ENCODE measurements at regions not wholly inside any gene's neighbourhood (a gene's known extent, or its start where the extent isn't known, plus 50 kb on each side); places are given as distances from the start of the nearest gene placed in this dataset.

GRCh38 chr7:112891698-112892097 is 101.5 kb upstream of the TMEM168 start:
- DNase-seq = no peak
- peak; percentile 67 for ATAC-seq
- intact Hi-C loops (cut with micrococcal nuclease) = loop anchor here (10.0 kb wide), 1 partner anchor 317 kb away; no protein-coding TSS in a partner anchor

DNA sequence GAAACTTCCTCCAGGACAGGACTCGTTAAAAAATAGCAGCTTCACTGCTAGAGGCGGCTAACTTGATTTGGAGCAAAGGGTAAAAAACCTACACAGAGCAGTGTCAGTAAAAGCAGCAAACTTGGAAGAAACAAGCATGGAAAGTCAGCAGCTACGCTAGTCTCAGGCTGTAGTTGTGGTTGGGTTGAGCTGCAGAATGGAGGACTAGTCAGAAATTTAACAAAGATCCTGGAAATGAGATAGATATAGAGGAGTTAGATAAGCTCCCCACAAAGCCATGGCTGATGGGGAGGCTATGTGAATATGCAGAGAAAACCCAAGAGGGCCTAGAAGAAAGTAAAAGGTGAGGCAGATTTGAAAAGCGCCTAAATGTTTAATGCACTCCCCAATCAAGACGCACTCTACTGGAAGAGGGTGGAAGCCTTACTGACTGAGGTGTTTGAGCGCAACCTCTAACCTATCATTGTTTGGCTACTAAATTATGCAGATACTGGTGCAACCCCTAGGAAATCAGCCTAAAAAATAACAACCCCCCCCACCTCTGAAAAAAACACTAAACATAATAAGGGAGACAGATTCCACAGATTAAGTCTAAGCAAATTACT is 99.7 kb upstream of the TMEM168 start:
- intact Hi-C loops (cut with micrococcal nuclease) = loop anchor here (10.0 kb wide), 1 partner anchor 315 kb away; no protein-coding TSS in a partner anchor
- DNase-seq = no peak
- ATAC-seq = no peak

- intact Hi-C loops (cut with micrococcal nuclease) = no loop called here
- DNase-seq (no peak), ATAC-seq (peak; percentile 66)
Observed at GRCh38 chr7:112889268-112889667, 99.1 kb upstream of the TMEM168 start.

- DNase-seq = no peak
- no peak for ATAC-seq
- intact Hi-C loops (cut with micrococcal nuclease) = no loop called here
Observed at GRCh38 chr7:112888781-112889180, 98.6 kb upstream of the TMEM168 start.

DNA sequence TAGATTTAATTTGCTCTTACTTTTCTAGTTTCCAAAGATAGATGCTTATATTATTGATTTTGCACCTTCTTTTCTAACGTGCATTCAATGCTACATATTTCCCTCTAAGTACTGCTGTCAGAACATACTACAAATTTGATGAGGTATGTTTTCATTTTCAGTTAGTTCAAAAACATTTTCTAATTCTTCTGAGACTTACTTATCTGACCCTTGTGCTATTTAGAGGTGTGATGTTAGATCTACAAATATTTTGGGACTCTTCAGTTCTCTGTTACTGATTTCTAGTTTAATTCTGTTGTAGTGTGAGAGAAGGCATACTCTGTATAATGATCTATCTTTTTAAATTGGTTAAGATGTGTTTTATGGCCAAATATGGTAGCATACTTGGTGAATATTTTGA is 97.8 kb upstream of the TMEM168 start:
- ATAC-seq (no peak), DNase-seq (no peak)
- intact Hi-C loops (cut with micrococcal nuclease) = no loop called here

DNA sequence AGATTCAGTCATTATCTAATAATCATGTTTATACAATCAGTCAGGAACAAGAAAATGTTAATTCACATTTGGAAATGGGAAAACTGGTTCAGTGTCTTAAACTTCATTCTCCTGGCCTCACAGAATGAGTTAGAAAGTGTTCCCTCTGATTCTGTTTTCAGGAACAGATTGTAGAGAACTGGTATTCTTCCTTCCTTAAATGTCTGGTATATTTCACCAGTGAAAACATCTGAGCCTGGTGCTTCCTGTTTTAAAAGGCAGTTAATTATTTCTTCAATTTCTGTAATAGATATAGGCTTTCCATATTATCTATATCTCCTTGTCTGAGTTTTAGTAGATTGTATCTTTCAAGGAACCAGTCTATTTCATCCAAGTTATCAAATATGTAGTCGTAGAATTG is 97.1 kb upstream of the TMEM168 start:
- no peak for DNase-seq
- ATAC-seq = no peak
- intact Hi-C loops (cut with micrococcal nuclease) = no loop called here

DNA sequence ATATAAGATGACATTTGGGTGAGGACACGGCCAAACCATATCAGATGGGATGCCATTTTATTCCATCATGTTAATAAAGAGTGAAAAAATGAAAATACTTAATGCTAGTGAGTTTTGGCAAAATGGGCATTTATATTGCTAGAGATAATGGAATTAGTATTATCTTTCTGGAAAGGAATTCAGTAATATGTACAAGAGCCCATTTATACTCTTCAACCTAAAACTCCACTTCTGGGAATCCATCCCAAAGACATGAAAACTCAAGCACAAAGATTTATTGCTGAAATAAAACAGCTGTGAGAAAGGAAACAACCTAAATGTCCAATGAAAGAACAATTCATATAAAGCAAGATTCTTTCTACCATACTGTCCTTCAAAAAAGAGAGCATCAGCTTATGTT is 96.0 kb upstream of the TMEM168 start:
- intact Hi-C loops (cut with micrococcal nuclease) = no loop called here
- ATAC-seq (no peak), DNase-seq (no peak)

DNA sequence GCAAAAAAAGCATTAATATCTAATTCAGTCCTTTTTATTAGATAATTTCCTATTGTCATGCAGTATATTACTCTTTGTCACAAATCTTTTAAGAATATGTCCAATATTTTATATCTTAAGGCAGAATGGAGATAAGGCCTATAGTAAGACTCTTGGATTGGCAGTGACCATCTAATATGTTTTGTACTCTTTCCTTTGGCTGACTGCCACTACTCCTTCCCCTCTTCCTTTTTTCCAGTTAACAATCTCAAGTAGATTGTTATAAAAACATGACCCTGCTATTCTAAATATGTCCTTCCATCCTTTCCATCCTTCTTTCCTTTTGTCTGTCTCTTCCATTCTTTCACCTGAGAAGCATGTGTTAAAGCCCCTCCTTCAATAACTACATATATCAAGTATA is 92.8 kb upstream of the TMEM168 start:
- peak; percentile 21 for ATAC-seq

DNA sequence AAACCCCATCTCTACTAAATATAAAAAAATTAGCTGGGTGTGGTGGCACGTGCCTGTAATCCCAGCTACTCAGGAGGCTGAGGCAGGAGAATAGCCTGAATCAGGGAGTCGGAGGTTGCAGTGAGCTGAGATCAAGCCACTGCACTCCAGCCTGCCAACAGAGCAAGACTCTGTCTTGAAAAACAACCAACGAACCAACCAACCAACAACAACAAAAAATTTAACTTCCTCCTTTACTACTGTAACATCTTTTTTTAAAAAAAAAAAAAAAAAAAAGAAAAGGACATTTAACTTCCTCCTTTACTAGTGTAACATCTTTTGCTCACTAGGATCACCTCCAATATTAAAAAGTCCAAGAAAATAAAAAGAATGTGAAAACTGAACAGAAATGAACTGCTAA is 92.3 kb upstream of the TMEM168 start:
- intact Hi-C loops (cut with micrococcal nuclease) = no loop called here
- DNase-seq (no peak), ATAC-seq (peak; percentile 19)

More for the DNA sequence above, 92.8 kb upstream of the TMEM168 start:
- intact Hi-C loops (cut with micrococcal nuclease) = no loop called here
- DNase-seq = no peak

DNA sequence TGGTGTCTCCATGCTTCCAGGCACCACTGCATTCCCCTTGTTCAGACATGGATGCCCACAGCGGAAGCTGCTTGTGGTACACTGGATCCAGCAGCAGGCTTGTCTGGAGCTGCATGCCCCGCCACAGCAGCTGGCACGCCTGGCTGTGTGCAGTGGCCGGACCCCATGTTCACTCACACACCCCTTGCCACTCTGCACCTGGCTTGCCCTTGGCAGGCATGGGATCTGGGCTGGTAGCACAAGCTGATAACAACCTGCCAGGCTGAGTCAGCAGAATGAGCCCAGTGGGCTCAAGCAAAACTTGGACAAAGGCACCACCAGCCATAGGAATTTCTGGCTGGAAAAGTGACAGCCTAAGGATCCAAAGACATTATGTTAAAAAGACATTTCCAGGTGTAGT is 91.8 kb upstream of the TMEM168 start:
- DNase-seq (peak; percentile 66), ATAC-seq (peak; percentile 88)
- intact Hi-C loops (cut with micrococcal nuclease) = no loop called here

- no peak for DNase-seq
- ATAC-seq = peak; percentile 21
- intact Hi-C loops (cut with micrococcal nuclease) = no loop called here
Observed at GRCh38 chr7:112880818-112881418, 90.7 kb upstream of the TMEM168 start.

DNA sequence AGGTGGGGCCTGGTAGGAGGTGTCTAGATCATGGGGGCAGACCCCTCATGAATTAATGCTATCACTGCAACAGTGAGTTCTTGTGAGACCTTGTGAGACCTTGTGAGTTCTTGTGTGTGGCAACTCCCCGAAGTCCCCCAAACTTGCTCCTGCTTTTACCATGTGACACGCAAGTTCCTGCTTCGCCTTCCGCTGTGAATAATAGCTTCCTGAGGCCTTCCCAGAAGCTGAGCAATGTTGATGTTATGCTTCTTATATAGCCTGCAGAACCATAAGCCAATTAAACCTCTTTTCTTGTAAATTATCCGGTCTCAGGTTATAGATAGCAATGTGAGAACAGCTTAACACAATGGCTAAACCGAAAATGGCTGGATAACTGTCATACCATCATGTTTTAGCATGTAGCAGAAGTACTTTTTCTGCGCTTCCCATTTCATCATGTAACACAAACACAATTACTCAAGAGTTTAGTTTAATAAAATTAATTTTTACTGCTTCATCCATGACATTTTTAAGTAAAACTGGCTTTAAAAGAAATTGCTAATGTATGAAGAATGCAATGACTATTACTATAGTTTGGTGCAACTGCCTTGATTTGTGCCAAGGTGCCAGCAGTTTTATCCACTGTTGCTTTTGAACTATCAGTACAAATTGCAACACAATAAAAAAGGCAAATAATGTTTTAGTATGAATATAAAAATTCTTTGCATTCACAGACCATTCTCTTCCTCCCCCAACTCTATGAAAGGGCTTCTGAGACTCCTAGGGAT is 87.7 kb upstream of the TMEM168 start:
- no peak for DNase-seq
- intact Hi-C loops (cut with micrococcal nuclease) = no loop called here
- ATAC-seq = no peak

GRCh38 chr7:112876877-112877276 is 86.7 kb upstream of the TMEM168 start:
- DNase-seq = no peak
- intact Hi-C loops (cut with micrococcal nuclease) = no loop called here
- ATAC-seq = no peak

- DNase-seq = no peak
- ATAC-seq = no peak
- intact Hi-C loops (cut with micrococcal nuclease) = no loop called here
Observed at GRCh38 chr7:112874909-112875308, 84.7 kb upstream of the TMEM168 start.

GRCh38 chr7:112873831-112874553 is 83.8 kb upstream of the TMEM168 start:
- intact Hi-C loops (cut with micrococcal nuclease) = no loop called here
- DNase-seq (no peak), ATAC-seq (no peak)

DNA sequence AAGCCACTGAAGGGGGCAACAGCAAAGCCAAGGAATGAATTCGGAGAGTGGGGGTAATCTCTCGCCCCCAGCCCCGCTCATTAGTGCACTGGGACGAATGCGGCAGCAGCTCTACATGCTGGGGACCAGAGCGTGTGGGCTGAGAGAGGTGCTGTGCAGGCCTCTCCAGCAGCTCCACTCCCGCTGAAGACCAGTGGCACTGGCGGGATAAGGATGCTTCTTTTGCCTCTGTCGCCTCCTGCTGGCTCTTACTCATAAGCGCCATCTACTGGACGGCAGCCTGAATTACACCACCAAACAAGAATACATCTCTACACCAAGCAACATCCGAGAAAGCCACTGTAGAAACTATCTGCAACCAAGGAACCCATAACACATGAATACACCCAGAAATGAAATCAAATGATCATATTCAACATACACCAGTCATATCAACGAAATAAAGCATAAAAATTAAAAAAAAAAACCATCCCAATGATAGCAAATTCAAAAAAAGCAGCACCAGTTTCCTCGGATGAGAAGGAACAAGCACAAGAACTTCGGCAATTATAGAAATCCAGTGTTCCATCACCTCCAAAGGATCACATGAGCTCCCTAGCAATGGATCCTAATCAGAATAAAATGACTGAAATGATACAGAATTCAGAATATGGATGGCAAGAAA is 79.0 kb upstream of the TMEM168 start:
- ATAC-seq (peak; percentile 27), DNase-seq (no peak)
- intact Hi-C loops (cut with micrococcal nuclease) = no loop called here

DNA sequence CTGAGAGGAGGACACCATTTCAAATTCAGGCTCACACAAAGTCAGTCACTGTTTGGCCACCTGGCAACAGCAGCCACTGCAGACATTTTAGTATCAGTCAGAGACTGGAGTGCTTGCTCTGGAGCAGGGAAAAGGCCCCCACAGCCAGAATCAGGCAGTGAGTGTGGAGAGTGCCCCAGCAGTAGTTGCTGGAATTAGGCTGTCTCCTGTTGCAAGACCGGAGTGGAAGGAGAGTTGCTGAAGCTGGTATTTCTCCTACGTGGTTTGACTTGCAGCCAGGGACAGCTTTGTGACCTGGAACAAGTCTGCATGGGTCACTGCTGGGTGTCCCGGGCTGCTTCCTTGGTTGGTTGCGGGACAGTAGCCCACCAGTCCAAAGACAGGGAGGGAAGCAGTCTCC is 78.4 kb upstream of the TMEM168 start:
- DNase-seq (peak; percentile 37), ATAC-seq (peak; percentile 83)
- intact Hi-C loops (cut with micrococcal nuclease) = no loop called here

DNA sequence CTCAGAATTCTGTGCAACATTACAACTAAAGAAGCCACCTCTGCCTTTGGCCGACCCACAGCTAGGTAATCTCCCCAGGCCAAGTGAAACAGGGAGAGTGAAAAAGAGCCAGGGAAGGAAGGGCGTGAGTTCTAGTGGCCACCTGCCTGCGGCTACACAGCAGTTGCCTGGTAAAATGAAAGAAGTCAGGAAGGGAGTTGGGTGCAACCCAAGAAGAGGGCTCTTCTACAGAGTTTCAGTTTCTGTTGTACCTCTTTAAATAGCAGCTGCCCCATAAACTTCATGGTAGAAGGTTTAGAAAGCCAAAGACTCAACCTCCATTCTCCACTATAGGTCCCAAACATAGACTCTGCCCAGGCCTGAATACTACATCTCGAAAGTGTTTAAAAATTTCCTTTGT is 76.2 kb upstream of the TMEM168 start:
- DNase-seq = no peak
- intact Hi-C loops (cut with micrococcal nuclease) = no loop called here
- peak; percentile 44 for ATAC-seq

DNA sequence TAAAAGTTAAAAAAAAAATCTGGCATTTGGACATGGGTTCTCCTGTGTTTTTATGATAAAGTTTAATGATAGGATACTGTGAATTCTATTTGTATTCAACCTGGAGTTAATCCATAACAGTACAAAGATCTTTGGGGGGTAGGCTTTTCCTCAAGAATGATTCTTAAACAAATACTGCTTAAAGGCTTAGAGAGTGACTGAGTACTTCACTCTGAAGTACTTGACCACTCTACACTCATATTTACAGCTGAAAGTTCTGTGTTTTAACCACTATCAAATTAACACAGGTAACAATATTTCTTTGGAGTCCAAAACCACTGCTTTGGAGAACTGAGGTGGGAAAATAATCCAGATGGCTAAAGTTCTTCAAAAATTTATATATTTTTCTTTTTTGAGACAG is 74.2 kb upstream of the TMEM168 start:
- no peak for DNase-seq
- no peak for ATAC-seq
- intact Hi-C loops (cut with micrococcal nuclease) = no loop called here

Measured in left ventricle myocardium superior (tissue), 1 donor.